Fibroblast of lung (primary cell): ENCODE measurements at regions not wholly inside any gene's neighbourhood (a gene's known extent, or its start where the extent isn't known, plus 50 kb on each side); places are given as distances from the start of the nearest gene placed in this dataset.
A peak's percentile ranks its signal among the peaks of the same experiment; 100 is the strongest.

Experiments used
- EZH2 ChIP-seq: IDR thresholded peaks from 2 replicates; pipeline ENCODE4 v1.5.1; 2012; ENCODE audit warnings: low read length, control low read depth, mild to moderate bottlenecking; ENCODE audit errors: missing control alignments
- TF ChIP-seq, protein P1 (sequence below), 2 donors: IDR thresholded peaks in 1 of 2; conservative IDR thresholded peaks in 1 of 2; 1 replicate in 1 of 2; 2 replicates in 1 of 2; pipeline ENCODE4 v1.5.1; 2011 to 2012; ENCODE audit warnings: low read length in 2 of 2, control low read depth in 1 of 2, inconsistent platforms in 1 of 2, low read depth in 1 of 2, mild to moderate bottlenecking in 1 of 2

DNA sequence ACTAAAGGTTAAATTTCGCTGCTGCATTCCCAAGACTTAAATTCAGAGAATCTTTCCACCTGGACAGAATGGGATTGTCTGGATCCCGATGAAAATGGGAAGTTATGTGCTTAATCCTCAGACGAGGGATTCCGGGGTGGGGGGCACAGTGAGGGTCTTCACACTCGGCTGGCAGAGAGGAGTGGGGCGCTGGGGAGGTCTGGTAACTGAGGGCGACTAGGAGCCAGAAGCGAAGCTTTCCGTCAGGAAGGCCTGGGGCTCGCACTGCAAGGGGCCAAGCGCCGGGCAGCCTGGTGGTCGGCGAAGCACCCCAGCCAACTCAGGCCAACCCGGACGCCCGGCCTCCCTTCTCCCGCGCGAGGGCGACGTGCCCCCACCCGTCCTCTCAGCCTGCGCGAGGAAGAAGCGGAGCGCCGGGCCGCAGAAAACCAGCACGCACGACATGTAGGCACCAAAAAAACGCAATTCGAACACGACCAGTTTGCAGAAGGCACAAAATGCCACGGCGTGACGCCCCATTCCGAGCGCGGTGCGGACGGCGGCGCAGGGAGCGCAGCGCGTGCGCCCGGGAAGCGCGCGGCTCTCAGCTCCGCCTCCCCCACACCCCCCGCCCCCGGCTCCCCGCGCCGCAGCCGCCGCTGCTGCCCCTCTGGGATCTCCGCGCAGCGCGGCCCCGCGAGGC, 188.1 kb downstream of the ZEB2 start:
- TF ChIP-seq, protein P1, sequence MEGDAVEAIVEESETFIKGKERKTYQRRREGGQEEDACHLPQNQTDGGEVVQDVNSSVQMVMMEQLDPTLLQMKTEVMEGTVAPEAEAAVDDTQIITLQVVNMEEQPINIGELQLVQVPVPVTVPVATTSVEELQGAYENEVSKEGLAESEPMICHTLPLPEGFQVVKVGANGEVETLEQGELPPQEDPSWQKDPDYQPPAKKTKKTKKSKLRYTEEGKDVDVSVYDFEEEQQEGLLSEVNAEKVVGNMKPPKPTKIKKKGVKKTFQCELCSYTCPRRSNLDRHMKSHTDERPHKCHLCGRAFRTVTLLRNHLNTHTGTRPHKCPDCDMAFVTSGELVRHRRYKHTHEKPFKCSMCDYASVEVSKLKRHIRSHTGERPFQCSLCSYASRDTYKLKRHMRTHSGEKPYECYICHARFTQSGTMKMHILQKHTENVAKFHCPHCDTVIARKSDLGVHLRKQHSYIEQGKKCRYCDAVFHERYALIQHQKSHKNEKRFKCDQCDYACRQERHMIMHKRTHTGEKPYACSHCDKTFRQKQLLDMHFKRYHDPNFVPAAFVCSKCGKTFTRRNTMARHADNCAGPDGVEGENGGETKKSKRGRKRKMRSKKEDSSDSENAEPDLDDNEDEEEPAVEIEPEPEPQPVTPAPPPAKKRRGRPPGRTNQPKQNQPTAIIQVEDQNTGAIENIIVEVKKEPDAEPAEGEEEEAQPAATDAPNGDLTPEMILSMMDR (conservative IDR thresholded peaks at IDR 0.05 in 1 of 2, IDR thresholded peaks at IDR 0.05 in 1 of 2; ENCODE audit: low read depth in 1 of 2, low read length in 2 of 2): peak; percentile 7 to 14
- no peak for TF ChIP-seq EZH2
